Islet precursor cell (in vitro differentiated cells): ENCODE measurements at regions not wholly inside any gene's neighbourhood (a gene's known extent, or its start where the extent isn't known, plus 50 kb on each side); places are given as distances from the start of the nearest gene placed in this dataset.

ENCODE experiments used
- DNase-seq: peaks from one replicate; pipeline ENCODE4 v3.0.0-alpha.2; 2018

- DNase-seq: peak; percentile 51
These were observed 141.9 kb upstream of the THBS1 start for GRCh38 chr15:39438799-39439592.

GRCh38 chr15:39442898-39443297, 138.0 kb upstream of the THBS1 start:
- DNase-seq: no peak

- no peak for DNase-seq
These were observed 137.1 kb upstream of the THBS1 start for GRCh38 chr15:39443659-39444219.

GRCh38 chr15:39444735-39445470, 136.0 kb upstream of the THBS1 start:
- DNase-seq: no peak

GRCh38 chr15:39445931-39446330, 134.9 kb upstream of the THBS1 start:
- DNase-seq: no peak

GRCh38 chr15:39447346-39447745, 133.5 kb upstream of the THBS1 start:
- no peak for DNase-seq

GRCh38 chr15:39447881-39448280, 133.0 kb upstream of the THBS1 start:
- DNase-seq: no peak

GRCh38 chr15:39448409-39448808, 132.5 kb upstream of the THBS1 start:
- no peak for DNase-seq

GRCh38 chr15:39451121-39451688, 129.7 kb upstream of the THBS1 start:
- DNase-seq: no peak

- DNase-seq: no peak
These were observed 129.0 kb upstream of the THBS1 start for GRCh38 chr15:39451871-39452270.

- DNase-seq: no peak
These were observed 127.3 kb upstream of the THBS1 start for GRCh38 chr15:39453620-39454019.

GRCh38 chr15:39454189-39454986, 126.5 kb upstream of the THBS1 start:
- DNase-seq: no peak

- no peak for DNase-seq
These were observed 125.3 kb upstream of the THBS1 start for GRCh38 chr15:39455471-39455991.

- DNase-seq: no peak
These were observed 124.7 kb upstream of the THBS1 start for GRCh38 chr15:39456159-39456558.

GRCh38 chr15:39456582-39457330, 124.1 kb upstream of the THBS1 start:
- no peak for DNase-seq

GRCh38 chr15:39458131-39458530, 122.7 kb upstream of the THBS1 start:
- DNase-seq: no peak

- no peak for DNase-seq
These were observed 121.3 kb upstream of the THBS1 start for GRCh38 chr15:39459548-39459947.

GRCh38 chr15:39460748-39461147, 120.1 kb upstream of the THBS1 start:
- DNase-seq: no peak

GRCh38 chr15:39461536-39462130, 119.2 kb upstream of the THBS1 start:
- DNase-seq: no peak

GRCh38 chr15:39462691-39463090, 118.2 kb upstream of the THBS1 start:
- no peak for DNase-seq
